H9 (cell line): ENCODE measurements at regions not wholly inside any gene's neighbourhood (a gene's known extent, or its start where the extent isn't known, plus 50 kb on each side); places are given as distances from the start of the nearest gene placed in this dataset.

Source experiments
- DNase-seq: peaks from one replicate; pipeline ENCODE4 v3.0.0-alpha.2; 2017
- H2AFZ ChIP-seq: one replicate; pipeline ENCODE4 v1.6.1; 2013; ENCODE audit warnings: mild to moderate bottlenecking, low read length, control low read depth, moderate library complexity
- H2AK5ac ChIP-seq: 2 replicates; pipeline ENCODE4 v1.6.1; 2013; ENCODE audit warnings: low read length, control low read depth, mixed read lengths; ENCODE audit not compliant: insufficient read length
- H2BK120ac ChIP-seq: one replicate; pipeline ENCODE4 v1.6.1; 2013; ENCODE audit warnings: low read depth, mild to moderate bottlenecking, low read length, control low read depth, inconsistent platforms; ENCODE audit not compliant: poor library complexity, severe bottlenecking
- H2BK12ac ChIP-seq: 2 replicates; pipeline ENCODE4 v1.6.1; 2013; ENCODE audit warnings: low read length, control low read depth, mixed read lengths, low read depth; ENCODE audit not compliant: insufficient read length
- H2BK15ac ChIP-seq: 2 replicates; pipeline ENCODE4 v1.6.1; 2013; ENCODE audit warnings: low read depth, low read length, control low read depth
- H2BK20ac ChIP-seq: one replicate; pipeline ENCODE4 v1.6.1; 2013; ENCODE audit warnings: low read depth, mild to moderate bottlenecking, low read length, control low read depth, inconsistent platforms; ENCODE audit not compliant: poor library complexity, severe bottlenecking
- H2BK5ac ChIP-seq: 2 replicates; pipeline ENCODE4 v1.6.1; 2013; ENCODE audit warnings: low read length, control low read depth, mixed read lengths; ENCODE audit not compliant: insufficient read length
- H3K14ac ChIP-seq: 2 replicates; pipeline ENCODE4 v1.6.1; 2013; ENCODE audit warnings: low read length, control low read depth; ENCODE audit not compliant: insufficient read depth
- H3K18ac ChIP-seq: 2 replicates; pipeline ENCODE4 v1.6.1; 2013; ENCODE audit warnings: low read depth, mild to moderate bottlenecking, mixed read lengths, low read length, control low read depth; ENCODE audit not compliant: insufficient read length
- H3K23ac ChIP-seq: 2 replicates; pipeline ENCODE4 v1.6.1; 2013; ENCODE audit warnings: low read length, control low read depth, mixed read lengths, low read depth; ENCODE audit not compliant: insufficient read length
- H3K23me2 ChIP-seq: 2 replicates; pipeline ENCODE4 v1.6.1; 2013; ENCODE audit warnings: low read depth, mild to moderate bottlenecking, mixed read lengths, low read length, control low read depth; ENCODE audit not compliant: insufficient read length, poor library complexity, severe bottlenecking
- H3K27ac ChIP-seq: 2 replicates; pipeline ENCODE4 v1.5.1; 2013; ENCODE audit warnings: low read length, control low read depth, mixed read lengths, low read depth; ENCODE audit not compliant: insufficient read length
- H3K27me3 ChIP-seq: 2 replicates; pipeline ENCODE4 v1.6.1; 2013; ENCODE audit warnings: low read length, control low read depth, inconsistent platforms; ENCODE audit not compliant: insufficient read depth
- H3K4ac ChIP-seq: 2 replicates; pipeline ENCODE4 v1.6.1; 2013; ENCODE audit warnings: low read depth, mild to moderate bottlenecking, control low read depth, inconsistent platforms, low read length, moderate library complexity
- H3K4me1 ChIP-seq: 2 replicates; pipeline ENCODE4 v1.6.1; 2013; ENCODE audit warnings: low read length, control low read depth, inconsistent platforms; ENCODE audit not compliant: insufficient read depth
- H3K4me2 ChIP-seq: 2 replicates; pipeline ENCODE4 v1.6.1; 2013; ENCODE audit warnings: low read length, control low read depth, mixed read lengths; ENCODE audit not compliant: insufficient read length, insufficient read depth
- H3K56ac ChIP-seq: 2 replicates; pipeline ENCODE4 v1.6.1; 2013; ENCODE audit warnings: low read depth, mild to moderate bottlenecking, mixed read lengths, low read length, control low read depth; ENCODE audit not compliant: insufficient read length
- H3K79me1 ChIP-seq: 2 replicates; pipeline ENCODE4 v1.6.1; 2013; ENCODE audit warnings: low read depth, mild to moderate bottlenecking, moderate library complexity, low read length, control low read depth, inconsistent platforms; ENCODE audit not compliant: insufficient read depth, poor library complexity, severe bottlenecking
- H3K79me2 ChIP-seq: 2 replicates; pipeline ENCODE4 v1.6.1; 2013; ENCODE audit warnings: low read length, control low read depth, inconsistent platforms; ENCODE audit not compliant: insufficient read depth
- H3K9ac ChIP-seq: 2 replicates; pipeline ENCODE4 v1.6.1; 2013; ENCODE audit warnings: low read length, control low read depth, mixed read lengths; ENCODE audit not compliant: insufficient read length; ENCODE audit errors: extremely low read depth
- H3K9me3 ChIP-seq: one replicate; pipeline ENCODE4 v1.6.1; 2013; ENCODE audit warnings: low read depth, low read length, inconsistent platforms; ENCODE audit not compliant: control insufficient read depth
- H3T11ph ChIP-seq: one replicate; pipeline ENCODE4 v1.6.1; 2013; ENCODE audit warnings: mild to moderate bottlenecking, low read length, control low read depth, inconsistent platforms
- H4K20me1 ChIP-seq: one replicate; pipeline ENCODE4 v1.6.1; 2013; ENCODE audit not compliant: control insufficient read depth, insufficient read length, insufficient read depth
- H4K5ac ChIP-seq: 2 replicates; pipeline ENCODE4 v1.6.1; 2013; ENCODE audit warnings: low read depth, mild to moderate bottlenecking, mixed read lengths, low read length, control low read depth; ENCODE audit not compliant: insufficient read length
- H4K8ac ChIP-seq: replicated peaks from 2 replicates; pipeline ENCODE4 v1.6.1; 2013; ENCODE audit warnings: low read length, control low read depth, mixed read lengths, low read depth; ENCODE audit not compliant: insufficient read length
- H4K91ac ChIP-seq: 2 replicates; pipeline ENCODE4 v1.6.1; 2013; ENCODE audit warnings: low read depth, mild to moderate bottlenecking, moderate library complexity, mixed read lengths, low read length, control low read depth; ENCODE audit not compliant: insufficient read length
- H3K27ac Mint-ChIP-seq, 3 experiments: 2 replicates in 2 of 3; 3 replicates in 1 of 3; pipeline ENCODE4 v1.8.0; 2020 to 2021; ENCODE audit warnings: mixed read lengths in 3 of 3, mild to moderate bottlenecking in 1 of 3, moderate library complexity in 1 of 3
- H3K27me3 Mint-ChIP-seq: 2 replicates; pipeline ENCODE4 v1.8.0; 2021; ENCODE audit warnings: low read depth, mild to moderate bottlenecking, moderate library complexity, mixed read lengths
- H3K36me3 Mint-ChIP-seq, 3 experiments: 2 replicates in 2 of 3; 3 replicates in 1 of 3; pipeline ENCODE4 v1.8.0; 2020 to 2021; ENCODE audit warnings: low read depth in 3 of 3, mixed read lengths in 3 of 3; ENCODE audit not compliant: insufficient read depth in 1 of 3
- H3K4me1 Mint-ChIP-seq, 2 experiments: 2 replicates each; pipeline ENCODE4 v1.8.0; 2020; ENCODE audit warnings: mixed read lengths in 2 of 2
- H3K4me3 Mint-ChIP-seq, 2 experiments: 2 replicates in 1 of 2; 3 replicates in 1 of 2; pipeline ENCODE4 v1.8.0; 2020 to 2021; ENCODE audit warnings: mild to moderate bottlenecking in 2 of 2, mixed read lengths in 2 of 2, moderate library complexity in 1 of 2
- H3K9me3 Mint-ChIP-seq, 2 experiments: 2 replicates in 1 of 2; 3 replicates in 1 of 2; pipeline ENCODE4 v1.8.0; 2020; ENCODE audit warnings: mild to moderate bottlenecking in 2 of 2, mixed read lengths in 2 of 2, moderate library complexity in 1 of 2
- CTCF ChIP-seq: fragments of 200-600 bp; sonication (generic); conservative IDR thresholded peaks from 3 replicates; pipeline ENCODE4 v1.8.0; 2021; ENCODE audit warnings: antibody characterized with exemption, mild to moderate bottlenecking
- WGBS: extraction: QIAGEN DNeasy Blood & Tissue Kit; methylation state at CpG from one replicate; pipeline ENCODE4 v1.1.7; 2013; ENCODE audit warnings: missing lambda C conversion rate, low lambda C conversion rate, mixed read lengths; ENCODE audit not compliant: insufficient read length; ENCODE audit errors: extremely low coverage; 5-methylcytosine and 5-hydroxymethylcytosine counted together

- Mint-ChIP-seq H3K27ac (no peak overlapping the region), H3K9me3 (peaks cover 0 to 3% of the 10 kb centered on the region in 2 experiments; a peak in 2 of 5 replicates), H3K36me3 (no peaks in the 10 kb centered on the region; a peak in 2 of 7 replicates), H3K27me3 (no peaks in the 10 kb centered on the region), H3K4me3 (no peak overlapping the region), H3K4me1 (no peaks in the 10 kb centered on the region)
- no peak overlapping the region for H3K4ac ChIP-seq
- H3K27me3 ChIP-seq: no peaks in the 10 kb centered on the region
- H3K14ac ChIP-seq: no peak overlapping the region
- no peak overlapping the region for H2BK15ac ChIP-seq
- no peak overlapping the region for H4K8ac ChIP-seq
- no peak overlapping the region for H3K23ac ChIP-seq
- no peak overlapping the region for H2BK120ac ChIP-seq
- H2AK5ac ChIP-seq: no peak overlapping the region
- H3K79me1 ChIP-seq: no peaks in the 10 kb centered on the region
- no peak overlapping the region for H2BK5ac ChIP-seq
- H3K27ac ChIP-seq: no peak overlapping the region
- H3K79me2 ChIP-seq: no peaks in the 10 kb centered on the region
- H3K4me1 ChIP-seq: no peaks in the 10 kb centered on the region
- H3T11ph ChIP-seq: no peak overlapping the region
- no peaks in the 10 kb centered on the region for H4K20me1 ChIP-seq
- no peak overlapping the region for H3K56ac ChIP-seq
- no peak overlapping the region for H2AFZ ChIP-seq
- no peak overlapping the region for H4K91ac ChIP-seq
- no CpG with 5 or more reads among the region's 4 CpGs for WGBS
- H3K9ac ChIP-seq: no peak overlapping the region
- H3K23me2 ChIP-seq: no peaks in the 10 kb centered on the region
- H2BK20ac ChIP-seq: no peak overlapping the region
- no peak for DNase-seq
- H4K5ac ChIP-seq: no peak overlapping the region
- no peak overlapping the region for H2BK12ac ChIP-seq
- H3K4me2 ChIP-seq: no peak overlapping the region
- no peak for TF ChIP-seq CTCF
- no peak overlapping the region for H3K18ac ChIP-seq
- H3K9me3 ChIP-seq: no peaks in the 10 kb centered on the region
Measured at GRCh38 chr7:52410032-52410431, 625.4 kb upstream of the POM121L12 start.
